H9 (cell line): ENCODE measurements at regions not wholly inside any gene's neighbourhood (a gene's known extent, or its start where the extent isn't known, plus 50 kb on each side); places are given as distances from the start of the nearest gene placed in this dataset.

Source experiments
- DNase-seq: peaks from one replicate; pipeline ENCODE4 v3.0.0-alpha.2; 2017
- H2AFZ ChIP-seq: one replicate; pipeline ENCODE4 v1.6.1; 2013; ENCODE audit warnings: mild to moderate bottlenecking, low read length, control low read depth, moderate library complexity
- H2AK5ac ChIP-seq: 2 replicates; pipeline ENCODE4 v1.6.1; 2013; ENCODE audit warnings: low read length, control low read depth, mixed read lengths; ENCODE audit not compliant: insufficient read length
- H2BK120ac ChIP-seq: one replicate; pipeline ENCODE4 v1.6.1; 2013; ENCODE audit warnings: low read depth, mild to moderate bottlenecking, low read length, control low read depth, inconsistent platforms; ENCODE audit not compliant: poor library complexity, severe bottlenecking
- H2BK12ac ChIP-seq: 2 replicates; pipeline ENCODE4 v1.6.1; 2013; ENCODE audit warnings: low read length, control low read depth, mixed read lengths, low read depth; ENCODE audit not compliant: insufficient read length
- H2BK15ac ChIP-seq: 2 replicates; pipeline ENCODE4 v1.6.1; 2013; ENCODE audit warnings: low read depth, low read length, control low read depth
- H2BK20ac ChIP-seq: one replicate; pipeline ENCODE4 v1.6.1; 2013; ENCODE audit warnings: low read depth, mild to moderate bottlenecking, low read length, control low read depth, inconsistent platforms; ENCODE audit not compliant: poor library complexity, severe bottlenecking
- H2BK5ac ChIP-seq: 2 replicates; pipeline ENCODE4 v1.6.1; 2013; ENCODE audit warnings: low read length, control low read depth, mixed read lengths; ENCODE audit not compliant: insufficient read length
- H3K14ac ChIP-seq: 2 replicates; pipeline ENCODE4 v1.6.1; 2013; ENCODE audit warnings: low read length, control low read depth; ENCODE audit not compliant: insufficient read depth
- H3K18ac ChIP-seq: 2 replicates; pipeline ENCODE4 v1.6.1; 2013; ENCODE audit warnings: low read depth, mild to moderate bottlenecking, mixed read lengths, low read length, control low read depth; ENCODE audit not compliant: insufficient read length
- H3K23ac ChIP-seq: 2 replicates; pipeline ENCODE4 v1.6.1; 2013; ENCODE audit warnings: low read length, control low read depth, mixed read lengths, low read depth; ENCODE audit not compliant: insufficient read length
- H3K23me2 ChIP-seq: 2 replicates; pipeline ENCODE4 v1.6.1; 2013; ENCODE audit warnings: low read depth, mild to moderate bottlenecking, mixed read lengths, low read length, control low read depth; ENCODE audit not compliant: insufficient read length, poor library complexity, severe bottlenecking
- H3K27ac ChIP-seq: 2 replicates; pipeline ENCODE4 v1.5.1; 2013; ENCODE audit warnings: low read length, control low read depth, mixed read lengths, low read depth; ENCODE audit not compliant: insufficient read length
- H3K27me3 ChIP-seq: 2 replicates; pipeline ENCODE4 v1.6.1; 2013; ENCODE audit warnings: low read length, control low read depth, inconsistent platforms; ENCODE audit not compliant: insufficient read depth
- H3K4ac ChIP-seq: 2 replicates; pipeline ENCODE4 v1.6.1; 2013; ENCODE audit warnings: low read depth, mild to moderate bottlenecking, control low read depth, inconsistent platforms, low read length, moderate library complexity
- H3K4me1 ChIP-seq: 2 replicates; pipeline ENCODE4 v1.6.1; 2013; ENCODE audit warnings: low read length, control low read depth, inconsistent platforms; ENCODE audit not compliant: insufficient read depth
- H3K4me2 ChIP-seq: 2 replicates; pipeline ENCODE4 v1.6.1; 2013; ENCODE audit warnings: low read length, control low read depth, mixed read lengths; ENCODE audit not compliant: insufficient read length, insufficient read depth
- H3K56ac ChIP-seq: 2 replicates; pipeline ENCODE4 v1.6.1; 2013; ENCODE audit warnings: low read depth, mild to moderate bottlenecking, mixed read lengths, low read length, control low read depth; ENCODE audit not compliant: insufficient read length
- H3K79me1 ChIP-seq: 2 replicates; pipeline ENCODE4 v1.6.1; 2013; ENCODE audit warnings: low read depth, mild to moderate bottlenecking, moderate library complexity, low read length, control low read depth, inconsistent platforms; ENCODE audit not compliant: insufficient read depth, poor library complexity, severe bottlenecking
- H3K79me2 ChIP-seq: 2 replicates; pipeline ENCODE4 v1.6.1; 2013; ENCODE audit warnings: low read length, control low read depth, inconsistent platforms; ENCODE audit not compliant: insufficient read depth
- H3K9ac ChIP-seq: 2 replicates; pipeline ENCODE4 v1.6.1; 2013; ENCODE audit warnings: low read length, control low read depth, mixed read lengths; ENCODE audit not compliant: insufficient read length; ENCODE audit errors: extremely low read depth
- H3K9me3 ChIP-seq: one replicate; pipeline ENCODE4 v1.6.1; 2013; ENCODE audit warnings: low read depth, low read length, inconsistent platforms; ENCODE audit not compliant: control insufficient read depth
- H3T11ph ChIP-seq: one replicate; pipeline ENCODE4 v1.6.1; 2013; ENCODE audit warnings: mild to moderate bottlenecking, low read length, control low read depth, inconsistent platforms
- H4K20me1 ChIP-seq: one replicate; pipeline ENCODE4 v1.6.1; 2013; ENCODE audit not compliant: control insufficient read depth, insufficient read length, insufficient read depth
- H4K5ac ChIP-seq: 2 replicates; pipeline ENCODE4 v1.6.1; 2013; ENCODE audit warnings: low read depth, mild to moderate bottlenecking, mixed read lengths, low read length, control low read depth; ENCODE audit not compliant: insufficient read length
- H4K8ac ChIP-seq: replicated peaks from 2 replicates; pipeline ENCODE4 v1.6.1; 2013; ENCODE audit warnings: low read length, control low read depth, mixed read lengths, low read depth; ENCODE audit not compliant: insufficient read length
- H4K91ac ChIP-seq: 2 replicates; pipeline ENCODE4 v1.6.1; 2013; ENCODE audit warnings: low read depth, mild to moderate bottlenecking, moderate library complexity, mixed read lengths, low read length, control low read depth; ENCODE audit not compliant: insufficient read length
- H3K27ac Mint-ChIP-seq, 3 experiments: 2 replicates in 2 of 3; 3 replicates in 1 of 3; pipeline ENCODE4 v1.8.0; 2020 to 2021; ENCODE audit warnings: mixed read lengths in 3 of 3, mild to moderate bottlenecking in 1 of 3, moderate library complexity in 1 of 3
- H3K27me3 Mint-ChIP-seq: 2 replicates; pipeline ENCODE4 v1.8.0; 2021; ENCODE audit warnings: low read depth, mild to moderate bottlenecking, moderate library complexity, mixed read lengths
- H3K36me3 Mint-ChIP-seq, 3 experiments: 2 replicates in 2 of 3; 3 replicates in 1 of 3; pipeline ENCODE4 v1.8.0; 2020 to 2021; ENCODE audit warnings: low read depth in 3 of 3, mixed read lengths in 3 of 3; ENCODE audit not compliant: insufficient read depth in 1 of 3
- H3K4me1 Mint-ChIP-seq, 2 experiments: 2 replicates each; pipeline ENCODE4 v1.8.0; 2020; ENCODE audit warnings: mixed read lengths in 2 of 2
- H3K4me3 Mint-ChIP-seq, 2 experiments: 2 replicates in 1 of 2; 3 replicates in 1 of 2; pipeline ENCODE4 v1.8.0; 2020 to 2021; ENCODE audit warnings: mild to moderate bottlenecking in 2 of 2, mixed read lengths in 2 of 2, moderate library complexity in 1 of 2
- H3K9me3 Mint-ChIP-seq, 2 experiments: 2 replicates in 1 of 2; 3 replicates in 1 of 2; pipeline ENCODE4 v1.8.0; 2020; ENCODE audit warnings: mild to moderate bottlenecking in 2 of 2, mixed read lengths in 2 of 2, moderate library complexity in 1 of 2
- WGBS: extraction: QIAGEN DNeasy Blood & Tissue Kit; methylation state at CpG from one replicate; pipeline ENCODE4 v1.1.7; 2013; ENCODE audit warnings: missing lambda C conversion rate, low lambda C conversion rate, mixed read lengths; ENCODE audit not compliant: insufficient read length; ENCODE audit errors: extremely low coverage; 5-methylcytosine and 5-hydroxymethylcytosine counted together
- TF ChIP-seq, protein P1 (sequence below): fragments of 200-600 bp; sonication (generic); conservative IDR thresholded peaks from 3 replicates; pipeline ENCODE4 v1.8.0; 2021; ENCODE audit warnings: antibody characterized with exemption, mild to moderate bottlenecking

DNA sequence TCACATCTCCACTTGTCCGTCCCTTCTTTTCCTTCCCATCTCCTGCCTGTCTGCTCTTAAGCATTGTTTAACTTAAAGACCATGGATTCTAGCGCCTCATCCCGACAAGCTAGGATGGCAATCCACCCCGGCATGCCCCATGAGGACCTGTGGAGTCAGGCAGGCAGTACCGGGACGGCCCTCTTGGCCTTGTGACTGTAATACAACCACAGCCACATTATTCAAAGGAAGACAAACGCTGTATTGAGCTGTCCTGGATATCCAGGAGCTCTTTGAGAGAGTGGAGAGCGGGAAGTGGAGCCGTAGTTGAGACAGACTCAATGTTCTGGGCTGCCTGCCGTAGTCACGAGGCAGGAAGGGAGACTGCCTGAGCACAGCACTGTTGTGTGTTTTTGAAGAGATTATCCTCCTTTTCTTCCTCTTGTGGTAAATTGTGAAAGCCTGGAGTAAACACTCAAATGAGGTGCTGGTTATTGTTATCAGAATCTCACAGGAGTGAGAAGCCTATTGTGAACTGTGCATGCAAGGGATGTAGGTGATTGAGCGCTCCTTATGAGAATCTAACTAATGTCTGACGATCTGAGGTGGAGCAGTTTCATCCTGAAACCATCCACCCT lies 929.8 kb upstream of the CNTNAP5 start:
- H3K79me1 ChIP-seq = no peaks in the 10 kb centered on the region
- no peak overlapping the region for H3K56ac ChIP-seq
- no peak overlapping the region for H2BK15ac ChIP-seq
- no peaks in the 10 kb centered on the region for H4K20me1 ChIP-seq
- no peak overlapping the region for H3K23ac ChIP-seq
- H2AK5ac ChIP-seq = no peak overlapping the region
- H3K9ac ChIP-seq = no peak overlapping the region
- H3K79me2 ChIP-seq = no peaks in the 10 kb centered on the region
- TF ChIP-seq, protein P1, sequence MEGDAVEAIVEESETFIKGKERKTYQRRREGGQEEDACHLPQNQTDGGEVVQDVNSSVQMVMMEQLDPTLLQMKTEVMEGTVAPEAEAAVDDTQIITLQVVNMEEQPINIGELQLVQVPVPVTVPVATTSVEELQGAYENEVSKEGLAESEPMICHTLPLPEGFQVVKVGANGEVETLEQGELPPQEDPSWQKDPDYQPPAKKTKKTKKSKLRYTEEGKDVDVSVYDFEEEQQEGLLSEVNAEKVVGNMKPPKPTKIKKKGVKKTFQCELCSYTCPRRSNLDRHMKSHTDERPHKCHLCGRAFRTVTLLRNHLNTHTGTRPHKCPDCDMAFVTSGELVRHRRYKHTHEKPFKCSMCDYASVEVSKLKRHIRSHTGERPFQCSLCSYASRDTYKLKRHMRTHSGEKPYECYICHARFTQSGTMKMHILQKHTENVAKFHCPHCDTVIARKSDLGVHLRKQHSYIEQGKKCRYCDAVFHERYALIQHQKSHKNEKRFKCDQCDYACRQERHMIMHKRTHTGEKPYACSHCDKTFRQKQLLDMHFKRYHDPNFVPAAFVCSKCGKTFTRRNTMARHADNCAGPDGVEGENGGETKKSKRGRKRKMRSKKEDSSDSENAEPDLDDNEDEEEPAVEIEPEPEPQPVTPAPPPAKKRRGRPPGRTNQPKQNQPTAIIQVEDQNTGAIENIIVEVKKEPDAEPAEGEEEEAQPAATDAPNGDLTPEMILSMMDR = no peak
- no peak overlapping the region for H2BK5ac ChIP-seq
- no peaks in the 10 kb centered on the region for H3K23me2 ChIP-seq
- Mint-ChIP-seq H3K27ac (no peak overlapping the region), H3K36me3 (no peaks in the 10 kb centered on the region), H3K27me3 (no peaks in the 10 kb centered on the region), H3K4me3 (no peak overlapping the region), H3K9me3 (no peaks in the 10 kb centered on the region), H3K4me1 (peaks cover 2 to 9% of the 10 kb centered on the region in 2 experiments; a peak in 3 of 4 replicates)
- H3K9me3 ChIP-seq = no peaks in the 10 kb centered on the region
- H2BK120ac ChIP-seq = no peak overlapping the region
- H2BK12ac ChIP-seq = no peak overlapping the region
- H3K4me1 ChIP-seq = no peaks in the 10 kb centered on the region
- no peak overlapping the region for H2AFZ ChIP-seq
- H3K14ac ChIP-seq = no peak overlapping the region
- no peak overlapping the region for H3K27ac ChIP-seq
- DNase-seq = no peak
- H4K5ac ChIP-seq = no peak overlapping the region
- no peak overlapping the region for H3K4me2 ChIP-seq
- H3K18ac ChIP-seq = no peak overlapping the region
- H4K8ac ChIP-seq = no peak overlapping the region
- no peak overlapping the region for H4K91ac ChIP-seq
- H2BK20ac ChIP-seq = no peak overlapping the region
- no peak overlapping the region for H3K4ac ChIP-seq
- no peaks in the 10 kb centered on the region for H3K27me3 ChIP-seq
- no peak overlapping the region for H3T11ph ChIP-seq
- no CpG with 5 or more reads among the region's 13 CpGs for WGBS
